HG02840 (cell line): ENCODE measurements at regions not wholly inside any gene's neighbourhood (a gene's known extent, or its start where the extent isn't known, plus 50 kb on each side); places are given as distances from the start of the nearest gene placed in this dataset.
"Not testable (repeated sequence)": the region's sequence is repeated elsewhere in the genome, so short reads cannot be mapped to it uniquely, and the experiment has no call there.

ENCODE experiments used
- ATAC-seq: cut with Tn5 transposase; IDR thresholded peaks from one replicate; pipeline ENCODE4 v1.9.1; 2021; ENCODE audit warnings: mild to moderate bottlenecking, moderate library complexity, moderate number of reproducible peaks; ENCODE audit not compliant: unreplicated experiment, low FRiP score

GRCh38 chr4:14384824-14385223, 617.5 kb upstream of the CPEB2 start:
- ATAC-seq: no peak

- ATAC-seq: no peak
Measured at GRCh38 chr4:14386196-14386595, 616.1 kb upstream of the CPEB2 start.

- ATAC-seq: no peak
Measured at GRCh38 chr4:14387647-14388046, 614.6 kb upstream of the CPEB2 start.

- ATAC-seq: no peak
Measured at GRCh38 chr4:14392378-14392777, 609.9 kb upstream of the CPEB2 start.

GRCh38 chr4:14396183-14396582, 606.1 kb upstream of the CPEB2 start:
- no peak for ATAC-seq

GRCh38 chr4:14399848-14400247, 602.4 kb upstream of the CPEB2 start:
- no peak for ATAC-seq

GRCh38 chr4:14400307-14400706, 602.0 kb upstream of the CPEB2 start:
- no peak for ATAC-seq

- ATAC-seq: no peak
Measured at GRCh38 chr4:14403132-14403531, 599.1 kb upstream of the CPEB2 start.

GRCh38 chr4:14404730-14405129, 597.6 kb upstream of the CPEB2 start:
- no peak for ATAC-seq

GRCh38 chr4:14410516-14410915, 591.8 kb upstream of the CPEB2 start:
- no peak for ATAC-seq

GRCh38 chr4:14415146-14415545, 587.1 kb upstream of the CPEB2 start:
- no peak for ATAC-seq

- no peak for ATAC-seq
Measured at GRCh38 chr4:14419516-14419915, 582.8 kb upstream of the CPEB2 start.

GRCh38 chr4:14426297-14426696, 576.0 kb upstream of the CPEB2 start:
- ATAC-seq: not testable (repeated sequence)

GRCh38 chr4:14428125-14428524, 574.2 kb upstream of the CPEB2 start:
- no peak for ATAC-seq

- ATAC-seq: no peak
Measured at GRCh38 chr4:14431155-14432134, 570.8 kb upstream of the CPEB2 start.

GRCh38 chr4:14434483-14434882, 567.8 kb upstream of the CPEB2 start:
- ATAC-seq: no peak

- ATAC-seq: no peak
Measured at GRCh38 chr4:14434916-14435315, 567.4 kb upstream of the CPEB2 start.

GRCh38 chr4:14441561-14441960, 560.7 kb upstream of the CPEB2 start:
- no peak for ATAC-seq

- no peak for ATAC-seq
Measured at GRCh38 chr4:14445882-14446281, 556.4 kb upstream of the CPEB2 start.

GRCh38 chr4:14446311-14446710, 556.0 kb upstream of the CPEB2 start:
- ATAC-seq: no peak

- ATAC-seq: no peak
Measured at GRCh38 chr4:14446904-14447303, 555.4 kb upstream of the CPEB2 start.

GRCh38 chr4:14449308-14449707, 553.0 kb upstream of the CPEB2 start:
- ATAC-seq: no peak
